ENCODE measurements at regions not wholly inside any gene's neighbourhood (a gene's known extent, or its start where the extent isn't known, plus 50 kb on each side); places are given as distances from the start of the nearest gene placed in this dataset.
A peak's percentile ranks its signal among the peaks of the same experiment; 100 is the strongest.

GRCh38 chr19:31761281-31761913 lies 412.2 kb upstream of the TSHZ3 start:
- Histone ChIP-seq H3K9ac (replicated peaks in 1 of 4; ENCODE audit: extremely low read depth in 1 of 4, low read depth in 3 of 4, low read length in 3 of 4) (no peak overlapping the region), H3K4ac (replicated peaks; ENCODE audit: insufficient read length, low read depth, low read length) (no peak overlapping the region), H3K4me2 (ENCODE audit: insufficient read depth in 1 of 2, low read depth in 2 of 2, low read length in 2 of 2) (peak overlapping the region in 1 of 2 experiments; percentile 36; a peak in 2 of 4 replicates), H3K23ac (ENCODE audit: insufficient read length) (no peak overlapping the region), H4K8ac (ENCODE audit: extremely low read depth, insufficient read depth, low read length) (no peak overlapping the region), H2BK15ac (ENCODE audit: low read length) (no peak overlapping the region), H2AK5ac (ENCODE audit: low read depth, low read length) (no peak overlapping the region), H3K4me3 (ENCODE audit: extremely low read depth in 1 of 4, insufficient read depth in 2 of 4, low read depth in 3 of 4, low read length in 4 of 4) (no peak overlapping the region), H3K18ac (ENCODE audit: extremely low read depth, low read length) (no peak overlapping the region), H2AFZ (ENCODE audit: low read length) (no peak overlapping the region), H2BK120ac (replicated peaks; ENCODE audit: low read depth, low read length) (no peak overlapping the region), H2BK12ac (ENCODE audit: low read depth, low read length) (0 out of 2 replicates have a peak overlapping the region, but pooled peaks have one; percentile 9), H3K27me3 (replicated peaks in 1 of 4; ENCODE audit: control insufficient read depth in 3 of 4, extremely low read depth in 1 of 4, insufficient read depth in 3 of 4, low read length in 3 of 4) (no peaks in the 10 kb centered on the region), H3K79me1 (ENCODE audit: low read depth, low read length) (no peaks in the 10 kb centered on the region), H2BK5ac (ENCODE audit: low read depth, low read length) (no peak overlapping the region; the same call in 1 of the 2 replicates), H3K56ac (replicated peaks; ENCODE audit: insufficient read length, low read depth, low read length) (no peak overlapping the region), H4K91ac (replicated peaks; ENCODE audit: insufficient read length, low read length) (no peak overlapping the region), H4K20me1 (replicated peaks in 1 of 2; ENCODE audit: control insufficient read depth in 1 of 2, insufficient read depth in 2 of 2, low read length in 2 of 2) (no peaks in the 10 kb centered on the region), H3K4me1 (replicated peaks in 1 of 4; ENCODE audit: control insufficient read depth in 3 of 4, insufficient read depth in 4 of 4, low read length in 3 of 4) (peaks cover 2 to 7% (median 3%) of the 10 kb centered on the region in 4 experiments; a peak in 5 of 7 replicates), H3K27ac (ENCODE audit: low read depth, low read length) (no peak overlapping the region), H3K23me2 (ENCODE audit: low read depth, low read length) (no peaks in the 10 kb centered on the region), H3K9me3 (ENCODE audit: insufficient read depth in 2 of 2, low read depth in 1 of 2, low read length in 1 of 2) (no peaks in the 10 kb centered on the region), H3K36me3 (ENCODE audit: control insufficient read depth in 2 of 4, insufficient read depth in 4 of 4, low read length in 3 of 4) (no peaks in the 10 kb centered on the region), H3K14ac (ENCODE audit: insufficient read length) (no peak overlapping the region), H3K79me2 (ENCODE audit: control insufficient read depth in 1 of 2, insufficient read depth in 2 of 2, low read length in 2 of 2) (no peaks in the 10 kb centered on the region), H2BK20ac (ENCODE audit: low read length) (no peak overlapping the region), H4K5ac (ENCODE audit: insufficient read length, low read depth, low read length) (no peak overlapping the region)
- DNase-seq (ENCODE audit: low read depth in 1 of 2, low spot score in 2 of 2), result peak; percentile 5 to 41
- no peak for FAIRE-seq
- ChIA-PET POLR2A (ENCODE audit: partially characterized antibody) (no interaction called here), CTCF (ENCODE audit: partially characterized antibody) (no interaction called here)
- 65% methylated on average over 15 of the region's 15 CpGs; no CpG with 5 or more reads in 1 of the 2 experiments for WGBS, 2 experiments (ENCODE audit: extremely low coverage in 1 of 2, insufficient coverage in 1 of 2, insufficient read length in 1 of 2, insufficient replicate concordance in 2 of 2, low coverage in 1 of 2, low lambda C conversion rate in 2 of 2, missing lambda C conversion rate in 1 of 2)
- no peak for TF ChIP-seq KDM1A (IDR thresholded peaks at IDR 0.05; ENCODE audit: borderline replicate concordance, low read length)
- no peak for TF ChIP-seq RFX5 (IDR thresholded peaks at IDR 0.05; ENCODE audit: borderline replicate concordance, low read depth, low read length)
- TF ChIP-seq TEAD4 (IDR thresholded peaks at IDR 0.05; ENCODE audit: low read depth, low read length), result no peak
- no peak for TF ChIP-seq TBP (IDR thresholded peaks at IDR 0.05; ENCODE audit: low read depth, low read length)
- TF ChIP-seq ASH2L (IDR thresholded peaks at IDR 0.05; ENCODE audit: low read length), result no peak
- no peak for TF ChIP-seq NRF1 (IDR thresholded peaks at IDR 0.05; ENCODE audit: low read depth, low read length)
- no peak for TF ChIP-seq CBX5 (IDR thresholded peaks at IDR 0.05; ENCODE audit: low read depth, low read length)
- no peak for TF ChIP-seq JUN (IDR thresholded peaks at IDR 0.05; ENCODE audit: low read depth, low read length)
- TF ChIP-seq BACH1 (IDR thresholded peaks at IDR 0.05; ENCODE audit: low read length), result no peak
- TF ChIP-seq CTBP2 (IDR thresholded peaks at IDR 0.05; ENCODE audit: borderline replicate concordance, insufficient read depth, insufficient read length, low read length), result no peak
- no peak for TF ChIP-seq CTCF (IDR thresholded peaks at IDR 0.05; ENCODE audit: control extremely low read depth in 1 of 3, insufficient read depth in 1 of 3, low read depth in 1 of 3, low read length in 3 of 3)
- TF ChIP-seq SP2 (IDR thresholded peaks at IDR 0.05; ENCODE audit: low read length), result no peak
